ENCODE measurements at regions not wholly inside any gene's neighbourhood (a gene's known extent, or its start where the extent isn't known, plus 50 kb on each side); places are given as distances from the start of the nearest gene placed in this dataset.
A peak's percentile ranks its signal among the peaks of the same experiment; 100 is the strongest.

DNA sequence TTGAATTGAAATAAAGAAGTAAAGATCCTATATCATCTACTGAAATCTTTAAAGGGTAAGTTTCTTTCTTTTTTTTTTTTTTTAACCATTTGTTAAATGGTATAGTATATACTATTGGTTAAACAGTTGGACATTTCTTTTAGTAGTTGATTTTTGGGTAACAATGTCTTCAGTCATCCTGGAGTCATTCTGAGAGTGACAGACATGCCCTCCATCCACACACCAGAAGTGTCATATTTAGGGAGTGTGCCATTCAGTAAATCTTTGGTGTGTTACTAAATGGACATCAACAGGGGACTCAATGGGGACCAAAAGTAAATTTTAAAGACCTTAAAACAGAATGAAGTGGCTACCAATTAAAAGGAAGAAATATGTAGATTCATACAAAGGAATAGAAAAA lies 50.8 kb upstream of the SLC39A10 start:
- Histone ChIP-seq H3K9ac (ENCODE audit: low read length) (no peak overlapping the region), H3K4me1 (ENCODE audit: control insufficient read depth, insufficient read depth, low read length) (peaks cover 19% of the 10 kb centered on the region; the same call in 1 of the 2 replicates), H3K27me3 (ENCODE audit: control insufficient read depth, insufficient read depth, low read length) (no peaks in the 10 kb centered on the region), H3K4me3 (ENCODE audit: low read depth, low read length) (no peak overlapping the region), H3K27ac (ENCODE audit: low read depth, low read length) (no peak overlapping the region), H3K36me3 (ENCODE audit: control insufficient read depth, insufficient read depth, low read length) (no peaks in the 10 kb centered on the region), H3K9me3 (ENCODE audit: control insufficient read depth, insufficient read depth, low read depth, low read length) (no peaks in the 10 kb centered on the region)

DNA sequence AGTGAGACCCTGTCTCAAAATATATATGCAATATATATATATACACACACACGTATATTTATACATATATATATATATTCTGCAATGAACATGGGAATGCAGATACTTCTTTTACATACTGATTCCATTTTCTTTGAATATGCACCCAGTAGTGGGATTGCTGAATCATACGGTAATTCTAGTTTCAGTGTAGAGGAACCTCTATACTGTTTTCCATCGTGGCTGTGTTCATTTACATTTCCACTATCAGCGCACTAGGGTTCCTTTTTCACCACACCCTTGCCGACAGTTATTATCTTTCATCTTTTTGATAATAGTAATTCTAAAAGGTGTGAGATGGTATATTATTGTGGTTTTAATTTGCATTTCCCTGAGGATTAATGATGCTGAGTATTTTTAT lies 52.3 kb upstream of the SLC39A10 start:
- no peaks in the 10 kb centered on the region for H3K9me3 ChIP-seq (ENCODE audit: control insufficient read depth, insufficient read depth, low read depth, low read length)
- no peak overlapping the region for H3K9ac ChIP-seq (ENCODE audit: low read length)
- H3K4me3 ChIP-seq (ENCODE audit: low read depth, low read length), result no peak overlapping the region
- H3K27ac ChIP-seq (ENCODE audit: low read depth, low read length), result no peak overlapping the region
- H3K4me1 ChIP-seq (ENCODE audit: control insufficient read depth, insufficient read depth, low read length), result peaks cover 20% of the 10 kb centered on the region; the same call in 1 of the 2 replicates
- no peaks in the 10 kb centered on the region for H3K36me3 ChIP-seq (ENCODE audit: control insufficient read depth, insufficient read depth, low read length)
- no peaks in the 10 kb centered on the region for H3K27me3 ChIP-seq (ENCODE audit: control insufficient read depth, insufficient read depth, low read length)

DNA sequence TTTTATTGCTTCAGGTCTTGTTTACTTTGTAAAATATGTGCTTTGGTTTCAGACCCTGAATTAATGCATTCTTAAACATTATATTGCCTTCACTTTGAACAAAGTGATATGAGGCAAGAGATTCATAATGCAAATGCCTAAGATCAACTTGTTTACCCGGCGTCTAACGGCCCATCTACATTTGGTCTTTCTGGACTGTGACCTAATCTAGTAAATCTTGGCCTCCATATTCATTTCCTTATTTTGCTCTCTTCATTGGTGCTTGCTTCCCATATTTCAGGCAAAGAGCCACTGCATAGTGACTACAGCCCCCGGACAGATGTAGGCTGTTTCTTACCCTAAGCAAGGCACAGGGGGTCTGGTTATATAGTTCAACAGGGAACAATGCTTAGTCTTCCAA lies 53.0 kb upstream of the SLC39A10 start:
- Histone ChIP-seq H3K9me3 (ENCODE audit: control insufficient read depth, insufficient read depth, low read depth, low read length) (no peaks in the 10 kb centered on the region), H3K36me3 (ENCODE audit: control insufficient read depth, insufficient read depth, low read length) (no peaks in the 10 kb centered on the region), H3K4me3 (ENCODE audit: low read depth, low read length) (no peak overlapping the region), H3K27me3 (ENCODE audit: control insufficient read depth, insufficient read depth, low read length) (no peaks in the 10 kb centered on the region), H3K27ac (ENCODE audit: low read depth, low read length) (no peak overlapping the region), H3K4me1 (ENCODE audit: control insufficient read depth, insufficient read depth, low read length) (peaks cover 20% of the 10 kb centered on the region; the same call in 1 of the 2 replicates), H3K9ac (ENCODE audit: low read length) (no peak overlapping the region)

DNA sequence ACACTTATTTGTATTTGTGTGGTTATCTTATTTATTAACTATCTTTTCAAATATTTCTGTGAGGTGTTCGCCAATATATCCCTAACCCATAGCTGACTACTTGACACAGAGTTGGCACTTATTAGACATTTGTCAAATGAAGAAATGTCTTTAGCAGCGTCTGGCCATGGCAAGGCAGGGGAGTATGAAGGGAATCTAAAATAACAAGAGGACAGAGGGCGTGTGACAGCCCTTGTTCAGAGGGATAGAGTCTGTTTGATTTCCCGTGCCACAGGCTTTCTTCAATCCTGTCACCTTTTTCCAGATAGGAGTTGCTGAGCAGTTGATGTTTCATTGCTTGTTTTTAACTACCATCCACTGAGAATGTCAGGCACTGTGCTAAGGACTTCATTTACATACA lies 53.6 kb upstream of the SLC39A10 start:
- Histone ChIP-seq H3K36me3 (ENCODE audit: control insufficient read depth, insufficient read depth, low read length) (no peaks in the 10 kb centered on the region), H3K27ac (ENCODE audit: low read depth, low read length) (no peak overlapping the region), H3K4me3 (ENCODE audit: low read depth, low read length) (no peak overlapping the region), H3K9me3 (ENCODE audit: control insufficient read depth, insufficient read depth, low read depth, low read length) (no peaks in the 10 kb centered on the region), H3K4me1 (ENCODE audit: control insufficient read depth, insufficient read depth, low read length) (peaks cover 20% of the 10 kb centered on the region; the same call in 1 of the 2 replicates), H3K9ac (ENCODE audit: low read length) (no peak overlapping the region), H3K27me3 (ENCODE audit: control insufficient read depth, insufficient read depth, low read length) (no peaks in the 10 kb centered on the region)

DNA sequence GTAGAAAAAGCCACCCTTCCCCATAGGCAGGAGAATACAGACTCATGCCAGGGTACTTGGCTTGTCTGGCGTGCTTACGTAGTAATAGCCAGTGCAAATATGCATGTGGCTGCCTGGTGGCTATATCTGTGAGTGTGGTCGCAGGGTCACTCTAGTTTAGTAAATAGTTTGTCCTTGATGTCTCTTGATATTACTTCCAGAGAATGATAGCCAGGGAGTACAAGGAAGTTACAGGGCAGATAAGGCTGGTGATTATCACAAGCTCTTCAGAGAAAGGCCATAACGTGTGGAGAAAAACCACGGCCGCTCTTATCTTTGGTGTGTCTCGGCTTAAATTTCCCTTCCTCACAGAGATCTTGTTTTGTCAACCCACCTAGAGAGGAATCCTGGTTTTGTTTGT lies 54.3 kb upstream of the SLC39A10 start:
- Histone ChIP-seq H3K9ac (ENCODE audit: low read length) (no peak overlapping the region), H3K27me3 (ENCODE audit: control insufficient read depth, insufficient read depth, low read length) (no peaks in the 10 kb centered on the region), H3K4me1 (ENCODE audit: control insufficient read depth, insufficient read depth, low read length) (peaks cover 20% of the 10 kb centered on the region; the same call in 1 of the 2 replicates), H3K36me3 (ENCODE audit: control insufficient read depth, insufficient read depth, low read length) (no peaks in the 10 kb centered on the region), H3K4me3 (ENCODE audit: low read depth, low read length) (no peak overlapping the region), H3K27ac (ENCODE audit: low read depth, low read length) (no peak overlapping the region), H3K9me3 (ENCODE audit: control insufficient read depth, insufficient read depth, low read depth, low read length) (no peaks in the 10 kb centered on the region)

DNA sequence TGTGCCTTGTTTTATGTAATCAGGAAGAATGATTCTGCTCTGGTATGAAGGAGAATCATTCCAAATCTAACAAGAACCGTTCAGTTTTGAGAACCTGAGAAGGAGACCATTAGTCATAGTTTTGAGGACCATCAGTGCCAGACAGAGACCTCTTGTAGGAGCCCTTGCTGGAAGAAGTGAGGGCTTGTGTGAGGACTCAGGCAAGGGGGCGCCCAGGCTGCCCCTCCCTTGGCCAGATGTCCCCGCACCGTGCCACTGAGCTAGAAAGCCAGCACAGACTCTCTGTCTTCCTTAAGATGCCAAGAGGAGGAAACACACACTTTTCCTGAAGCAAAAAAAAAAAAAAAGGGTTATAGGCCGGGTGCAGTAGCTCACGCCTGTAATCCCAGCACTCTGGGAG lies 55.7 kb upstream of the SLC39A10 start:
- no peak overlapping the region for H3K4me3 ChIP-seq (ENCODE audit: low read depth, low read length)
- H3K27me3 ChIP-seq (ENCODE audit: control insufficient read depth, insufficient read depth, low read length), result no peaks in the 10 kb centered on the region
- H3K36me3 ChIP-seq (ENCODE audit: control insufficient read depth, insufficient read depth, low read length), result no peaks in the 10 kb centered on the region
- H3K4me1 ChIP-seq (ENCODE audit: control insufficient read depth, insufficient read depth, low read length), result peaks cover 14% of the 10 kb centered on the region; the same call in 1 of the 2 replicates
- no peaks in the 10 kb centered on the region for H3K9me3 ChIP-seq (ENCODE audit: control insufficient read depth, insufficient read depth, low read depth, low read length)
- H3K27ac ChIP-seq (ENCODE audit: low read depth, low read length), result peak overlapping the region; percentile 47; the same call in 1 of the 2 replicates
- H3K9ac ChIP-seq (ENCODE audit: low read length), result no peak overlapping the region

DNA sequence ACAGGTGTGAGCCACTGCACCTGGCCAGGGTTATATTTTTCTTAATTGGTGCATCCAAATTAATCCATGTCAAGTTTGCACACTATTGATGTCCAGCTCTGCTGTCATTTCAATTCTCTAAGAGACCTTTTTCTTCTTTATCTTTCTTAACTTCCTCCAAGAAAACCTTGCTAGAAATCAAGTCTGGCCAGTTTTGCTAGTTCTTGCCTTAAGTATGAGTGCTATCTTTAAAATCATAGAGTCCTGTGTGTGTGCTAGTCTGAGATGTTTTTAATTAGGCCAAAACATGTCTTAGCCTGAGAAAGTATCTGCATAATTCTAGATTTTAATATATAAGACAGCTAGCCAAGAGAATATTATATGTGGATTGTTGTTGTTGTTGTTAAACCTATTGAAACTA lies 56.2 kb upstream of the SLC39A10 start:
- Histone ChIP-seq H3K27me3 (ENCODE audit: control insufficient read depth, insufficient read depth, low read length) (no peaks in the 10 kb centered on the region), H3K27ac (ENCODE audit: low read depth, low read length) (peak overlapping the region; percentile 47; the same call in 1 of the 2 replicates), H3K9ac (ENCODE audit: low read length) (no peak overlapping the region), H3K36me3 (ENCODE audit: control insufficient read depth, insufficient read depth, low read length) (no peaks in the 10 kb centered on the region), H3K9me3 (ENCODE audit: control insufficient read depth, insufficient read depth, low read depth, low read length) (no peaks in the 10 kb centered on the region), H3K4me1 (ENCODE audit: control insufficient read depth, insufficient read depth, low read length) (peaks cover 20% of the 10 kb centered on the region; the same call in 1 of the 2 replicates), H3K4me3 (ENCODE audit: low read depth, low read length) (no peak overlapping the region)

DNA sequence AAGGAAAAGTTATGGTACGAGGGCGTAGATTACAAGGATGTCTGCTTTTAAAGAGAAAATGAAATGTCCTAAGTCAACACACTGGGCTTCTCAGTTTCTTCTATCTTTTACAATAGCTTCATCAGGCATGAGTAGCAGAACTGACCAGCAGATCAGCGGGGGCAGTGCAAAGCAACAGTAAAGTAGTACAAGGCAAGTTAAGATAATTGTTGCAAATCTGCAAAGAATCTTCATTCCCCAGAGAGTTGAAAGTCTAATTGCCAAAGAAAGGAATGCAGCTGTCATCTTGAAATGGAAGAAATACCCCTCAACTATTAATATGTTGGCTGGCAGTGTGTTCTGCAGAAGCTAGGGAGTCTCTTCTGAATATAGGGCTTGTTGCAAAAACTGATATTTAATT lies 60.2 kb upstream of the SLC39A10 start:
- Histone ChIP-seq H3K27me3 (ENCODE audit: control insufficient read depth, insufficient read depth, low read length) (no peaks in the 10 kb centered on the region), H3K9me3 (ENCODE audit: control insufficient read depth, insufficient read depth, low read depth, low read length) (no peaks in the 10 kb centered on the region), H3K36me3 (ENCODE audit: control insufficient read depth, insufficient read depth, low read length) (no peaks in the 10 kb centered on the region; the same call in 1 of the 2 replicates), H3K27ac (ENCODE audit: low read depth, low read length) (no peak overlapping the region), H3K4me3 (ENCODE audit: low read depth, low read length) (no peak overlapping the region), H3K4me1 (ENCODE audit: control insufficient read depth, insufficient read depth, low read length) (peaks cover 35% of the 10 kb centered on the region), H3K9ac (ENCODE audit: low read length) (no peak overlapping the region)

DNA sequence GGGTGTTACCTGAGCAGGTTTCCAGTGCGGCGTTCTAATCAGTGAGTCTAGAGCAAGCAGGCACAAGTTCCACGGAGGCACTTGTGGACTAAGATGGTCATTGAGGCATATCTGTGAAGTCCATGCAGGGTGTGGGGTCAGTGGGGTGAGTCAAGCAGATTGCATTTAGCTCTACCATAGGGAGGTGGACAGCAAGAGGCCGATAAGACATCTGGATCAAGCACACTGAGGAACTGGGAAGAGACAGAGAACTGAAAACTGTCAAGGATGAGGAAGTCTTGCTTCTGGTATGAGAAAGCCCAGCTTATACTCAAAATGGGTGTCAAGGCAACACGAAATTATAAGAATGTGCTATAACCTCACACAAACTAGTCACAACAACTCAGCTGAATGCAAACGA lies 61.2 kb upstream of the SLC39A10 start:
- peaks cover 32% of the 10 kb centered on the region for H3K4me1 ChIP-seq (ENCODE audit: control insufficient read depth, insufficient read depth, low read length)
- H3K4me3 ChIP-seq (ENCODE audit: low read depth, low read length), result no peak overlapping the region
- no peaks in the 10 kb centered on the region for H3K27me3 ChIP-seq (ENCODE audit: control insufficient read depth, insufficient read depth, low read length)
- H3K9me3 ChIP-seq (ENCODE audit: control insufficient read depth, insufficient read depth, low read depth, low read length), result no peaks in the 10 kb centered on the region
- H3K36me3 ChIP-seq (ENCODE audit: control insufficient read depth, insufficient read depth, low read length), result no peaks in the 10 kb centered on the region; the same call in 1 of the 2 replicates
- no peak overlapping the region for H3K27ac ChIP-seq (ENCODE audit: low read depth, low read length)
- no peak overlapping the region for H3K9ac ChIP-seq (ENCODE audit: low read length)

DNA sequence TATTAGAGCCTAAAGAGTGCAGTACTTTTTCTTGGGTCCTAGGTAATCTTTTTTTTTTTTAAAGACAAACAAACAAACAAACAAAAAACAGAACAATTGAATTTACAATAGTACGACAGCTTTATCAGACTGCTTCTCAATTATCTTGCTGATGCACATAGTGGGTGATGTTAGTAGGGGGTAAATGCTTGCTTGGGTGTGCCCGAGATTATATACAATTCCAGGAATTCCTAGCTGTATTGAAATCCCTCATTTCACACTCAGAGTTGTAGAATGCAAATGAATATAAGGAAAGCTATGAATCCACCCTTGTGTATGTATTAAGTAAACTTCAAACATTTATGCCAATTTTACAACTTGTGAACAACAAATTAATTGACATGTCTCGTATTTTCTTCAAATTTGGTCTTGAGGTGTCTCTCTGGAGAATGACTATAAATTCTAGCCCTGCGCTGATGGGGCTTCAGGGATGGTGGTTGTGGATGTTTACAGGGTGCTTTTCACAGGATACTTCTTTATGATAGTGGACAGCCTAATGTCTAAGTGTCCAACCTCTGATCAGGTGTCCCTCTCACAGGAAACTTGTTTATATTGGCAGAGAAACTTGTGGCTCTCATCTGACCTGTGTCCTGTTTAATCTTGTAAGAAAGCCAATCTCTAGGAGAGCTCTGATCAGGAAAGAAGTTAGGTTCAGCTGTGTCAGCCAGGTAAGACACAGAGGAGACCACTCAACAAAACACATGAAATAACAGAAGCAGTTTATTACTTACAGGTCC lies 61.9 kb upstream of the SLC39A10 start:
- Histone ChIP-seq H3K36me3 (ENCODE audit: control insufficient read depth, insufficient read depth, low read length) (no peaks in the 10 kb centered on the region; the same call in 1 of the 2 replicates), H3K27ac (ENCODE audit: low read depth, low read length) (peak overlapping the region; percentile 47; the same call in 1 of the 2 replicates), H3K4me3 (ENCODE audit: low read depth, low read length) (no peak overlapping the region), H3K9me3 (ENCODE audit: control insufficient read depth, insufficient read depth, low read depth, low read length) (no peaks in the 10 kb centered on the region), H3K27me3 (ENCODE audit: control insufficient read depth, insufficient read depth, low read length) (no peaks in the 10 kb centered on the region), H3K9ac (ENCODE audit: low read length) (no peak overlapping the region), H3K4me1 (ENCODE audit: control insufficient read depth, insufficient read depth, low read length) (peaks cover 32% of the 10 kb centered on the region)

DNA sequence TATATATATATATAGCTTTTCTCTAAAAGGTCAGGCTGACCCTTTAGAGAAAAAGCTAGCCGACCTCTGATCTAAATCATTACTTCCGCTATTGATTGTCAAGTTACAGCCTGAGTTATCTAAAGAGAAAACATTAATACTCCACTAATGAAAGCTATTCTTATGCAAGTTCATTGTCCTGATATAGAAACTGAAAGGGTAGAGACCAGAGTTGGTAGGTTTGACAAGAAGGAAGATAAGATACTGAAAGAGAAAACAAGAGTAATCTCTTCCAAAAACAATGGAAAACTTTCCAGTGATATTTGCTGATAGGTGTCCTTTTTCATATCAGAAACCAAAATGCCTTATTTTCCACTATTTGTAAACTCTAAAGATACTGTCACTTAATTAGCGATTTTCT lies 62.8 kb upstream of the SLC39A10 start:
- Histone ChIP-seq H3K9ac (ENCODE audit: low read length) (no peak overlapping the region), H3K4me1 (ENCODE audit: control insufficient read depth, insufficient read depth, low read length) (peaks cover 32% of the 10 kb centered on the region), H3K27ac (ENCODE audit: low read depth, low read length) (peak overlapping the region; percentile 47; the same call in 1 of the 2 replicates), H3K27me3 (ENCODE audit: control insufficient read depth, insufficient read depth, low read length) (no peaks in the 10 kb centered on the region), H3K36me3 (ENCODE audit: control insufficient read depth, insufficient read depth, low read length) (peaks cover 2% of the 10 kb centered on the region; the same call in 1 of the 2 replicates), H3K9me3 (ENCODE audit: control insufficient read depth, insufficient read depth, low read depth, low read length) (no peaks in the 10 kb centered on the region), H3K4me3 (ENCODE audit: low read depth, low read length) (no peak overlapping the region)
